H1 (cell line): ENCODE measurements at regions not wholly inside any gene's neighbourhood (a gene's known extent, or its start where the extent isn't known, plus 50 kb on each side); places are given as distances from the start of the nearest gene placed in this dataset.

Experiments
- CTCF ChIA-PET: fragments of 300-600 bp; sonication (Branson Sonifier 250); formaldehyde crosslinking; loops from one replicate; lab custom pipeline; 2021; ENCODE audit not compliant: partially characterized antibody; lab: Charles Lee
- POLR2A ChIA-PET: fragments of 300-600 bp; sonication (Branson Sonifier 250); formaldehyde crosslinking; loops from one replicate; lab custom pipeline; 2021; ENCODE audit warnings: inconsistent platforms; ENCODE audit not compliant: partially characterized antibody; lab: Charles Lee
- DNase-seq, 2 experiments: peaks; one replicate each; pipeline versions ENCODE4 v3.0.0 to v3.0.0-alpha.2; 2010 to 2022; ENCODE audit warnings: low spot score in 2 of 2, low read depth in 1 of 2, mixed read lengths in 1 of 2
- FAIRE-seq: peaks from 2 replicates; lab custom pipeline; 2011; peaks lifted over from hg19 to GRCh38; lab: Jason Lieb, UNC
- H2AFZ ChIP-seq: 2 replicates; pipeline ENCODE4 v1.8.1; 2012; ENCODE audit warnings: low read length, inconsistent platforms
- H2AK5ac ChIP-seq: 2 replicates; pipeline ENCODE4 v1.6.1; 2013; ENCODE audit warnings: low read depth, low read length
- H2BK120ac ChIP-seq: replicated peaks from 2 replicates; pipeline ENCODE3; 2013; ENCODE audit warnings: low read depth, low read length, inconsistent platforms
- H2BK12ac ChIP-seq: 2 replicates; pipeline ENCODE4 v1.6.1; 2013; ENCODE audit warnings: low read depth, low read length
- H2BK15ac ChIP-seq: 2 replicates; pipeline ENCODE4 v1.6.1; 2013; ENCODE audit warnings: low read length
- H2BK20ac ChIP-seq: 2 replicates; pipeline ENCODE4 v1.6.1; 2013; ENCODE audit warnings: low read length
- H2BK5ac ChIP-seq: 2 replicates; pipeline ENCODE4 v1.6.1; 2013; ENCODE audit warnings: low read depth, low read length
- H3K14ac ChIP-seq: 2 replicates; pipeline ENCODE4 v1.6.1; 2013; ENCODE audit warnings: inconsistent platforms; ENCODE audit not compliant: insufficient read length
- H3K18ac ChIP-seq: 2 replicates; pipeline ENCODE4 v1.6.1; 2013; ENCODE audit warnings: low read length; ENCODE audit errors: extremely low read depth
- H3K23ac ChIP-seq: 2 replicates; pipeline ENCODE4 v1.6.1; 2013; ENCODE audit warnings: inconsistent platforms; ENCODE audit not compliant: insufficient read length
- H3K23me2 ChIP-seq: 2 replicates; pipeline ENCODE4 v1.6.1; 2013; ENCODE audit warnings: low read depth, low read length
- H3K27ac ChIP-seq: 2 replicates; pipeline ENCODE4 v1.6.1; 2011; ENCODE audit warnings: low read depth, low read length, inconsistent platforms
- H3K27me3 ChIP-seq, 4 experiments: replicated peaks in 1 of 4; 1 replicate in 1 of 4; 2 replicates in 3 of 4; pipeline versions ENCODE4 v1.6.1 to v1.8.1; 2011 to 2013; ENCODE audit warnings: low read length in 3 of 4, mild to moderate bottlenecking in 3 of 4, inconsistent platforms in 2 of 4, mixed read lengths in 2 of 4, moderate library complexity in 1 of 4; ENCODE audit not compliant: control insufficient read depth in 3 of 4, insufficient read depth in 3 of 4; ENCODE audit errors: extremely low read depth in 1 of 4
- H3K36me3 ChIP-seq, 4 experiments: 2 replicates each; pipeline versions ENCODE4 v1.6.1 to v1.8.1; 2011 to 2013; ENCODE audit warnings: mild to moderate bottlenecking in 4 of 4, low read length in 3 of 4, moderate library complexity in 2 of 4, control low read depth in 1 of 4, inconsistent platforms in 1 of 4; ENCODE audit not compliant: insufficient read depth in 4 of 4, control insufficient read depth in 2 of 4
- H3K4ac ChIP-seq: replicated peaks from 2 replicates; pipeline ENCODE3; 2013; ENCODE audit warnings: low read length, low read depth, mixed read lengths, inconsistent platforms; ENCODE audit not compliant: insufficient read length
- H3K4me1 ChIP-seq, 4 experiments: replicated peaks in 1 of 4; 1 replicate in 1 of 4; 2 replicates in 3 of 4; pipeline versions ENCODE4 v1.6.1 to v1.8.1; 2011 to 2013; ENCODE audit warnings: low read length in 3 of 4, inconsistent platforms in 2 of 4, mixed read lengths in 1 of 4; ENCODE audit not compliant: insufficient read depth in 4 of 4, control insufficient read depth in 3 of 4
- H3K4me2 ChIP-seq, 2 experiments: 2 replicates each; pipeline versions ENCODE4 v1.6.1 to v1.8.1; 2011 to 2013; ENCODE audit warnings: low read depth in 2 of 2, low read length in 2 of 2, control low read depth in 1 of 2, inconsistent platforms in 1 of 2, mild to moderate bottlenecking in 1 of 2; ENCODE audit not compliant: insufficient read depth in 1 of 2
- H3K4me3 ChIP-seq, 4 experiments: fragments of 200-600, 300-600 bp in 1 of 4; sonication (generic), shearing (Covaris generic), sonication (Bioruptor Twin) in 1 of 4; 2 replicates each; pipeline versions ENCODE4 v1.5.1 to v1.8.1; 2011 to 2016; ENCODE audit warnings: low read length in 4 of 4, low read depth in 3 of 4, control low read depth in 2 of 4, inconsistent platforms in 2 of 4, mild to moderate bottlenecking in 2 of 4, mixed read lengths in 1 of 4, moderate library complexity in 1 of 4; ENCODE audit not compliant: insufficient read depth in 2 of 4; ENCODE audit errors: extremely low read depth in 1 of 4
- H3K56ac ChIP-seq: replicated peaks from 2 replicates; pipeline ENCODE3; 2013; ENCODE audit warnings: low read depth, mild to moderate bottlenecking, mixed read lengths, low read length, inconsistent platforms; ENCODE audit not compliant: insufficient read length
- H3K79me1 ChIP-seq: 2 replicates; pipeline ENCODE4 v1.6.1; 2013; ENCODE audit warnings: low read depth, low read length, control low read depth
- H3K79me2 ChIP-seq, 2 experiments: 2 replicates each; pipeline versions ENCODE4 v1.6.1 to v1.8.1; 2012 to 2013; ENCODE audit warnings: low read length in 2 of 2, mild to moderate bottlenecking in 2 of 2, inconsistent platforms in 1 of 2; ENCODE audit not compliant: insufficient read depth in 2 of 2, control insufficient read depth in 1 of 2
- H3K9ac ChIP-seq, 4 experiments: replicated peaks in 1 of 4; 1 replicate in 1 of 4; 2 replicates in 3 of 4; pipeline versions ENCODE4 v1.6.1 to v1.8.1; 2011 to 2013; ENCODE audit warnings: low read depth in 3 of 4, low read length in 3 of 4, control low read depth in 2 of 4, mild to moderate bottlenecking in 2 of 4, moderate library complexity in 2 of 4, inconsistent platforms in 1 of 4; ENCODE audit errors: extremely low read depth in 1 of 4
- H3K9me3 ChIP-seq, 2 experiments: 2 replicates each; pipeline versions ENCODE4 v1.6.1 to v1.8.1; 2012 to 2013; ENCODE audit warnings: mild to moderate bottlenecking in 2 of 2, moderate library complexity in 2 of 2, control low read depth in 1 of 2, inconsistent platforms in 1 of 2, low read depth in 1 of 2, low read length in 1 of 2, mixed read lengths in 1 of 2; ENCODE audit not compliant: insufficient read depth in 2 of 2
- H4K20me1 ChIP-seq, 2 experiments: replicated peaks in 1 of 2; 2 replicates each; pipeline versions ENCODE3 to v1.8.1; 2011 to 2013; ENCODE audit warnings: inconsistent platforms in 2 of 2, low read length in 2 of 2, mild to moderate bottlenecking in 1 of 2; ENCODE audit not compliant: insufficient read depth in 2 of 2, control insufficient read depth in 1 of 2
- H4K5ac ChIP-seq: 2 replicates; pipeline ENCODE4 v1.6.1; 2013; ENCODE audit warnings: low read length, low read depth, mixed read lengths, inconsistent platforms; ENCODE audit not compliant: insufficient read length
- H4K8ac ChIP-seq: 2 replicates; pipeline ENCODE4 v1.8.0; 2013; ENCODE audit warnings: mild to moderate bottlenecking, moderate library complexity, low read length, inconsistent platforms; ENCODE audit not compliant: insufficient read depth; ENCODE audit errors: extremely low read depth
- H4K91ac ChIP-seq: replicated peaks from 2 replicates; pipeline ENCODE3; 2013; ENCODE audit warnings: low read length, mixed read lengths, inconsistent platforms; ENCODE audit not compliant: insufficient read length
- BCL11A ChIP-seq, 2 experiments: IDR thresholded peaks; one replicate each; pipeline ENCODE4 v1.6.1; 2011; ENCODE audit warnings: low read depth in 2 of 2, low read length in 2 of 2, mild to moderate bottlenecking in 2 of 2
- CHD2 ChIP-seq: IDR thresholded peaks from 2 replicates; pipeline ENCODE4 v1.6.1; 2012; ENCODE audit warnings: low read length, improper control_type of control experiment
- FOSL1 ChIP-seq: IDR thresholded peaks from 2 replicates; pipeline ENCODE4 v1.6.1; 2011; ENCODE audit warnings: mild to moderate bottlenecking, low read depth, low read length, moderate library complexity; ENCODE audit not compliant: insufficient read depth
- JUND ChIP-seq: IDR thresholded peaks from 2 replicates; pipeline ENCODE4 v1.6.1; 2011; ENCODE audit warnings: mild to moderate bottlenecking, improper control_type of control experiment, low read length
- POLR2A ChIP-seq, 2 experiments: IDR thresholded peaks; 1 replicate in 1 of 2; 2 replicates in 1 of 2; pipeline ENCODE4 v1.6.1; 2011; ENCODE audit warnings: low read depth in 2 of 2, low read length in 2 of 2, mild to moderate bottlenecking in 2 of 2; ENCODE audit errors: control extremely low read depth in 1 of 2
- TBP ChIP-seq: IDR thresholded peaks from 2 replicates; pipeline ENCODE4 v1.6.1; 2011; ENCODE audit warnings: low read depth, low read length, improper control_type of control experiment
- ZNF274 ChIP-seq: IDR thresholded peaks from 2 replicates; pipeline ENCODE4 v1.7.0; 2012; ENCODE audit warnings: low read length, borderline replicate concordance; ENCODE audit errors: extremely low read depth
- WGBS, 2 experiments: shearing (Covaris generic) in 1 of 2; methylation state at CpG; one replicate each; pipeline versions ENCODE4 v1.1.6 to v1.1.7; 2013 to 2015; ENCODE audit warnings: low lambda C conversion rate in 2 of 2, mixed read lengths in 2 of 2, inconsistent platforms in 1 of 2, low coverage in 1 of 2, missing lambda C conversion rate in 1 of 2; ENCODE audit not compliant: insufficient replicate concordance in 2 of 2, insufficient coverage in 1 of 2, insufficient read length in 1 of 2; ENCODE audit errors: extremely low coverage in 1 of 2, missing lambda C conversion rate in 1 of 2; 5-methylcytosine and 5-hydroxymethylcytosine counted together

- DNase-seq (no peak), FAIRE-seq (no peak)
- no peaks in the 10 kb centered on the region for H3K36me3 ChIP-seq
- CTCF ChIA-PET = interaction anchor here (0.7 to 1.0 kb wide), 2 partner anchors 16 to 205 kb away, joined by 3 read pairs; no protein-coding TSS in a partner anchor
- H3K4me2 ChIP-seq = no peak overlapping the region
- no peaks in the 10 kb centered on the region for H3K9me3 ChIP-seq
- H2BK15ac ChIP-seq = no peak overlapping the region
- no peak overlapping the region for H2BK5ac ChIP-seq
- no peak overlapping the region for H3K14ac ChIP-seq
- H2AK5ac ChIP-seq = no peak overlapping the region
- no peaks in the 10 kb centered on the region for H3K79me2 ChIP-seq
- no peak overlapping the region for H2BK20ac ChIP-seq
- no peak overlapping the region for H3K56ac ChIP-seq
- no peak overlapping the region for H4K5ac ChIP-seq
- no peaks in the 10 kb centered on the region for H4K20me1 ChIP-seq
- H4K8ac ChIP-seq = no peak overlapping the region
- H2AFZ ChIP-seq = no peak overlapping the region
- no peak overlapping the region for H4K91ac ChIP-seq
- no peaks in the 10 kb centered on the region for H3K23me2 ChIP-seq
- TF ChIP-seq TBP (no peak), CHD2 (no peak), ZNF274 (no peak), FOSL1 (no peak), BCL11A (IDR thresholded peaks at IDR 0.05; ENCODE audit: low read depth in 2 of 2, low read length in 2 of 2) (no peak), POLR2A (IDR thresholded peaks at IDR 0.05; ENCODE audit: control extremely low read depth in 1 of 2, low read depth in 2 of 2, low read length in 2 of 2) (no peak), JUND (no peak)
- TF ChIP-seq, all 59 proteins: peak for 0
- Histone ChIP-seq H2BK12ac (no peak overlapping the region), H3K27ac (no peak overlapping the region), H3K4me1 (no peaks in the 10 kb centered on the region; a peak in 1 of 7 replicates), H3K27me3 (peaks cover 0 to 2% (median 0%) of the 10 kb centered on the region in 4 experiments; a peak in 1 of 7 replicates), H3K4ac (no peak overlapping the region), H3K18ac (no peak overlapping the region), H2BK120ac (no peak overlapping the region), H3K23ac (no peak overlapping the region), H3K79me1 (no peaks in the 10 kb centered on the region), H3K4me3 (no peak overlapping the region), H3K9ac (no peak overlapping the region)
- 47% methylated on average over 1 of the region's 1 CpG; no CpG with 5 or more reads in 1 of the 2 experiments for WGBS, 2 experiments
- POLR2A ChIA-PET = no interaction called here
These were observed 251.7 kb downstream of the HNMT start for GRCh38 chr2:138215958-138216357.
